HG02852 (cell line): ENCODE measurements at regions not wholly inside any gene's neighbourhood (a gene's known extent, or its start where the extent isn't known, plus 50 kb on each side); places are given as distances from the start of the nearest gene placed in this dataset.

Source experiments
- ATAC-seq: cut with Tn5 transposase; IDR thresholded peaks from one replicate; pipeline ENCODE4 v1.9.1; 2021; ENCODE audit warnings: mild to moderate bottlenecking, moderate library complexity; ENCODE audit not compliant: unreplicated experiment

DNA sequence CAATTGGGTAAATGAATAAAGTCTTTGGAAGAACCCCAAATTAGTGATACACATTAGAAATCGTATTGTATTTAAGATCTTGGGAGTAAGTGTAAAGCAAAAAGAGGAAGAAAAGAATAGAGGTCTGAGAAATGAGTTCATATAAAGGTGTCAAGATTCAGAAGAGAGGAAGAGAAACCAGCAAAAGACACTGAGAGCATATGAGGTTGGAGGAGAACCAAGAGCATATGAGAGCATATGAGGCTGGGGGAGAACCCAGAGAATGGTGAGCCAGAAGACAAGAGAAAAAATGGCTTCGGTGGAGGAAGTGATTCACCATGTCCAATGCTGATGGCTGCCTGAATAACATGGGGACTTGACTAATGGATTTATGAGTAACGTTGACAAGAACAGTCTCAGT, 620.1 kb upstream of the GCFC2 start:
- ATAC-seq = no peak

DNA sequence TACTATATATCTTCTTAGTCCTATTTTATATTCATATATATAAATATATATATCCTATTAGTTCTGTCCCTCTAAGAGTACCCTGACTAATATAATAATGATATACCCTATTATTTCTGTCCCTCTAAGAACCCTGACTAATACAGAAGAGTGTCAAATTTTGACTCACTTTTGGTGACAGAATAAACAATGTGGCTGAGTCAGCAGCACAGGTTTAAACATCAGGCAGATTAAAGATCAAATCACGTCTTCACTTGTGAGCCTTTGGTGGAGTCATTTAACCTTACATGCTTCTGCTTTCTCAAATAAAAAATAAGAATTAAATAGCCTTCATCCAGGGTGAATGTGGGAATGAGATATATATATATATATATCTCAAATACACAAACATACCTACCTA, 615.9 kb upstream of the GCFC2 start:
- ATAC-seq = no peak

DNA sequence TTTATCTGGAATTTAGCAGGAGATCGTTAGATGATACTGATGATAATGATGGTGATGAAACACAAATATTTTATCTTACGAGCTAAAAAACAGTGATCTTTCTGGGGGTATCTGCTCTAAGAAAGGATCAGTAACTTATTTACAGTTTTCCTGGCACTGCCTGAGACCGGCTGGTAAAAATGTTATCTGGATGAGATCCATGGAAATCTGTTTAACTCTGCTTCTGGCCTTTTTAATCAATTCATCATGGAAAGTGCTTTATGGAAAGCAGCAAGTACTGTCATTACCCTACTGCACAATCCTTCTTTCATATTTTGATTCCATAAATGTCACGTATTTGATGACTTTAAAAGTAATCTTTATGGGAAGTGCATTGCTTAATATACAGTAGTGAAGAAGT, 612.7 kb upstream of the GCFC2 start:
- ATAC-seq = no peak

DNA sequence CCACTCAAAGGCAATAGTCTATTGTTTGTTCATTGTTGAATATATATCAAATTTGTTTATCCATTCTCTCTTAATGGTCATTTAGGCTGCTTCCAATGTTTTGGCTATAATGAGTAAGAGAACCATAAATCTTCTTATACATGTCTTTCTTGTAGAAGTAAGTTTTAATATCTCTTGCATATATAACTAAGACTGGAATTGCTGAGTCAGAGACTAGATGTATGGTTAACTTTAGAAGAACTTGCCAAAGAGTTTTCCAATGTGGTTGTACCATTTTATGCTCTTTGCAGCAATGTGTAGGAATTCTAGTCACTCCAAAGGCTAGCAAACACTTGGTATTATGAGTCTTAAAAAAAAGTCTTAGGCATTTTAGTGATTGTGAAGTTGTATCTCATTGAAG, 610.0 kb upstream of the GCFC2 start:
- no peak for ATAC-seq

DNA sequence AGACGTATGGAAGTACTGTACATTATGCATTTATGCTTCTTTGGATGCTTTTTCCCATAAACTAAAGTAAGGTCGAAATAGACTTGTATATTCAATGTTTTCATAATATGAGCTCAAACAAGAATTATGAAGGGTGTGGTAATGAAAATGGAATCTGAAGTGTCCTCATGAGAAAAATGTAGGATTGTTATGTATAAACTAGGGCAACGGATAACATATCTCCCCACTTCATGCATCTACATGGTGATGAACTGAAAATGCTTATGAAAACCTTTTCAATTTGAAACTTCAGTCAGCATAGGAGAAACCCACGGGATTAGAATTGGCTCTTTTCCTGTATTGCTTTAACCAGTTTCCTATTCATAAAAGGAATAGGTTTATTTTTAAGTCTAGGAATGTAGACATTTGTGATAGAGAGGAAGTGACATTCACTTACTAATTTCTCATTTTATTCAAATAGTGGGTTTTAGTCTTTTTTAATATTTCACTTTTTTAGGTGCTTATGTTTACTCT, 608.2 kb upstream of the GCFC2 start:
- ATAC-seq = no peak

DNA sequence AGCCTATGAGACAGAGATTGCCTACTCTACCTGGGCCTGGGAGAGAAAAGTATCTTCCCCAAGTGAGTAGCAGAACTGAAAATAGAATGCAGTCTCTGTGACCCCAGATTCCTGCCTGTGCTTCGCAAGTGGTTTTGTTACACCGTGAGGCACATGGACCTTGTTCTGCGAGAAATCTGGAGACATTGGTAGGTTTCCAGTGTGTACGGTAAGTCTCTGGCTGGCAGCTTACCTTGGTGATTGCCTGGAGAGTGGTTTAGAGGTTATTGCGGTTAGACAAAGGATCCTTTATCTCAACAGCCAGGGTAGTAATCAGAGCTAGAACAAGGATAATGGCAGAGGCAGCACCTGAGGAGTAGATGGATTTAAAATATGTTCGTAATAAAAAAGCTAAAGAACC, 606.0 kb upstream of the GCFC2 start:
- no peak for ATAC-seq

DNA sequence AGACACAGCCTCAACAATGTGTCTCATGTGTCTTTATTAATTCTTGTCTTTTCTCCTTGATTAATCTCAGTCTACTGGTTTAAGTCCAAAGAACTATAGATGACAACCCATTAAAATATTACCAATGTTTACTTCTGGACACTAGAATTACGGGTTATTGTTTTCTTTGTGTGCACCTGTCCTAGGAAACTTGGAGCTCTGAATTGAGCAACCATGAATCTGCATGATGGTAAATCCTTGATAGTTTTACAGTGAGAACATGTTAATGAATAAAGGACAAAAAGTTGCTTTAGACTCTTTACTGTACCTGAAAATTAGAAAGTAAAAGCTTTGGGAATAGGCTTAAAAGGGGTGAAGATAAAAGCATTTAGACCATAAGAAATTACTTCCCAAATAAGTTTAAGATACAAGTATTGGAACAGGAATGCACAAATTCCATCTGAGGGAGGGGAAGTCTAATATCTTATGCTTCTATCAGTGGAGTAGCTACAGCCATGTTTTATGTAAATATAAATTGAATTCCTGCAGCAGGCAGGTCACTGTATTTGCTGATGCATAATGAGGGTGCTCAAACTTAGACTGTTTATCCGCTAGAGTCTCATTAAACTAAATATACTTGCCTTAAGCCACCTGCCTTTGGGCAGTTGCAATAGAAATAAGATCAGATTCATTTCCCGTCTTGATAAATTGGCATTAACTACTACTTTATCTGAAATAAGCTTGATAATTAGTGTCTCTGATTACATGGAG, 603.7 kb upstream of the GCFC2 start:
- no peak for ATAC-seq

DNA sequence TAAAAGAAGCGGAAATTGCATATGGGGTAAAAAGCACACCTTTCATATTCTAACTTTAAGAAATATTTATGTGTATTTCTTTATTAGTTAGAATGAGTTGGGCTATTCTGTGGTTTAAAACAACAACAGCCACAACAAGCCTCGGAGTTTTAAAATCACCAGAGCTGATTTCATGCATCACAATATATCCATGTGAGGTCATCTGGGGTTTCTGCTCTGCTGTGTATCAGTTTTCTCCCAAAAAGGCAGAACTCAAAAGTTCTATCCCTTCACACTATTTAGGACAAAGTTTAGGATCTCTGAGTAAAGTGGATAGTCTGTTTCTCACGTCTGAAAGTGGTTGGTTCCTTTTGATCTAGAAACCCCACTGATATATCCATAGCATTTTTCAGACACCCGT, 601.5 kb upstream of the GCFC2 start:
- ATAC-seq = no peak

DNA sequence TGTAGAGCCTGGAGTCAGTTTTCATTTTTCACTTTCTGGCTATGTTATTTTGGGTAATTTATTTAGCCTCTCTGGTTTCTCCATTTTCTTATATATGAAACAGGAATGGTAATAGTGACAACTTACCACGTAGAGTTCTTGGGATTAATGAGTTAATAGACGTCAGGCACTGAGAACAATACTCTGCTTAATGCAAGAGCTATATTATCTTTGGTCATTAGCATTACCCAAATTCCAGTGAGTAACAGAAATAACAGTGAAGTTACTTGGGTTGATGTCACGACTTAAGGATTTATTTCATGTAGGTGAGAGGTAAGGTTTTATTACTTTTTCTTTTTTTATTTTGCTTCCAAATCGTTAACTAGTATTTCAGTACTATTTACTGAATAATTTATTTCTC, 601.0 kb upstream of the GCFC2 start:
- ATAC-seq = no peak

DNA sequence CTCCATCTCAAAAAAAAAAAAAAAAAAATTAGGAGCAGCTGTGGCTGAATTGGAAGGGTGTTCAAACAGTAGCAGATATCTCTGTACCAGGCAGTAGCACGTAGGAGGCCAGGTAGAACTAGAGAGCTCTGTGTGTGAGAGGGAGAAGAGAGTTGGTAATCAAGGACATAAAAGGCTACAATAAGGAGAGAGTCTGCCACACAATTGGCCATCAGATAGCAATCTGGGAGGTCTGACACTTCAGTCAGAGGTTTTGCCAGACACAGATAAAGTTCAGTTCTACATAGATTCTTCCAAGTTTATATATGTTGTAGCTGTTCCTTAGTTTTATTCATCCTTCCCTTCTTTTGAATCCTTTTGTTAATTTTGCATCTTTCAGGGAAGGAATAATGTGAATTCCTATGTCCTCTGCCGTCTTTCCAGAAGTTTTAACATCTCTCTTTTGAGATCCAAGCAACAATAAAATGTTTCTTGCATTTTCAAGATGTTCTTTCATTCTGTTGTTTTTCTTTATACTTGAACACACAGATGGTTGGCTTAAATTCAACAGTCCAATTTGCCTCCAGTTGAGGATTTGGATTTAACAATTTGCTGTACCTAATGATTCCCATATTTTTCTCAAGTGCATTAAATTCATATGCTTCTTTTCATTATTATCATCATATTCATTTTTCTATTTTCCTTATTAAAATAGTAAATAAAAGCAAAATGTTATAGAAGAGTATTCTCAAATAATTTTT, 600.3 kb upstream of the GCFC2 start:
- no peak for ATAC-seq

DNA sequence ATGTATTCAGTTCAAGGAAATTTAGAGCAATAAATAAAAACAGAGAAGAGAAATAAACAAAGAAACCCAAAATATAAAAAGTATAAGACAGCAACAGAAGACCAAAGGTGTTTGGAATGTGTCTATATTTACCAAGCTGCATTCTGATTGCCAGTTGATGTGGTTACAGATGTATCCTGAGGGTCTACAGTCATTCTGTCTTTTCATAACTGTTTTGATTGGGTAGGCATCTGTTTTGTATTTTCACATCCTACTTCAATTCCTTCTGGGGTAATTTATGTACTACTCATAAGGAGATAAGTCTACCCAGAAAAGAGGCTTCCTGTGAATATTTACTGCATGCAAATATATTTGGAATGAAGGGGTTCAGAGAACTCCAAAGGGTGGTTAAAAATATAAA, 596.8 kb upstream of the GCFC2 start:
- ATAC-seq = no peak

DNA sequence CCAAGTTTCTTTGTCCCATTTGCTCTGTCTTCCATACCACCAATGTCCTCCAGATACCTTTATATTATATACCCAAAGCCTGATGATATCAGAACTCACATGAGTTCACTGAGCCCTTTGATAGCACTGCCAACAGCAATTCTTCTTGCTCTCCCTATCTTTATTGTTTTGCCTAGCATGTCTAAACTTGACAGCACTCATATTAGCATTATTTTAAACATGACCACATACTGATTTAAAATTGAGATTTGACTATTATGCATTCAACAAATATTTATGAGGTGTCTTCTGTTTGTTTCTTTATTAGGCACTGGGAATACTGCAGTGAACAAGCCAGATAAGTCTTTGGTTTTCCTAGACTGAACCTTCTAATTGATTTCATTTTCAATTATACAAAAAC, 587.3 kb upstream of the GCFC2 start:
- ATAC-seq = no peak

DNA sequence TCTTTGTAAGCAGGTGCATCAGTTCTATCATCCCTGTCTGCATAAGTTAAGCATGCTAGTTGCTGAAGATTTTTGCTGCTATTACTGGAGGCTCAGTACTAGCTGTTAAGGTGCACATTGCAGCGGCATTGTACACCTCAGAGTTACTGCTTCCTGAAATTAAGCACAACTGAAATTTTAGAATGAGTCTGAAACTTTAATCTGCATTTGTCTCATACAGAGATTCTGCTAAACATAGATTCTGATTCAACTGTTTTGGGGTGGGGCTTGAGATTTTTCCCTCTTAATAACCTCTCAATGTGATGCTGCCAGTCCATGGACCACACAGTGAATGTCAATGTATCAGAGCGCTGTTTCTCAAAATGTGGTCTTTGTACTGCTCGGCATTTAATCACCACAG, 585.7 kb upstream of the GCFC2 start:
- ATAC-seq = no peak

DNA sequence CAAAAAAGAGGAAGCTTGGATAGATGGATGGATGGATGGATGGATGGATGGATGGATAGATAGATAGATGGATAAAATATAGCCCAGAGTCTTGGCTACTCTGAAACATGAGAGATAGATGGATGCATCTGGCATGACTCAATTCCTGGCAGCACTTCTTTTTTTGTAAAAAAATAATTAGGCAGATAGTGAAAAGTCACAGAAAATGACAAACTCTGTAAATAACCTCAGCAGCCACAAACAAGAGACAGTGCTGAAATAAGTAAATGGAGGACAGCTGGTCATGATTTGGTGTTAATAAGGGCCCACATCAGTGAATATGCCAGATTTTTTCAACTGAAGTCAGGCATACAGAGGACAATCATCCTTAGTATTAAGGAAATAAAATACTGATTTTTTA, 585.0 kb upstream of the GCFC2 start:
- no peak for ATAC-seq

DNA sequence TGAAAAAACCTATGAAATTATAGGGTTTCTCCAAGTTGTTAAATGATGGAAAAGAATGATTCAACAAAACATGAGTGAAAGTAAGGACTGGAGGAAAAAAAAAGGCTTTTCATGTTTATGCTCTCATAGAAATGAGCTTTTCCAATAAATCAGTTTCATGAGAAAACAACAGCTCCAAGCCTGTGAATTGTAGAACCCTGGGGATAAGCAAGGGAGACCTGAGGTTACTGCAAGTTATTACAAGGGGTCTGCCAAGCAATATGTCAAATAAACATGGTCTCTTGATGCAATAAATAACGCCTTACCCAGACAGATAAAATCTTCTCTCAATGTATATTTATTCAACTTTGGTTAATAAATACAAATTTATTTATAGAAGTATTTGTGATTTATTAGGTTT, 577.9 kb upstream of the GCFC2 start:
- no peak for ATAC-seq

DNA sequence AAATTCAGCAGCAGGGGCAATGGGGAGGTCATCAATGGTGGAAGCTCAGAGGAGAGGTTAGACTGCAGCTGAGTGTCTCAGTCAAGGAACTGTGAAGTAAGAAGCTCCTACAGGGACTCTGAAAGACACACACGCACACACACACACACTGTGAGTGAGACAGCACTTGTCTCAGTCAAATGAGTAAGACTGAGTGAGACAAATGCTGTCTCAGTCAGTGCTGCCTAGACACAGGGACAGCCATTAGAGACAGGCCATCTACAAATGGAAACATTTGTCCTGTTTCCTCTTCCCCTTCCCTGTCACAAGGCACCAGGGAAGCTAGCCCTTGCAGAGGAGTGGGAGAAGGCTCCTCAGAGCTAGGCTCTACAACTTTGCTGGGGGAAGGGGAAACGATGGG, 577.4 kb upstream of the GCFC2 start:
- no peak for ATAC-seq

DNA sequence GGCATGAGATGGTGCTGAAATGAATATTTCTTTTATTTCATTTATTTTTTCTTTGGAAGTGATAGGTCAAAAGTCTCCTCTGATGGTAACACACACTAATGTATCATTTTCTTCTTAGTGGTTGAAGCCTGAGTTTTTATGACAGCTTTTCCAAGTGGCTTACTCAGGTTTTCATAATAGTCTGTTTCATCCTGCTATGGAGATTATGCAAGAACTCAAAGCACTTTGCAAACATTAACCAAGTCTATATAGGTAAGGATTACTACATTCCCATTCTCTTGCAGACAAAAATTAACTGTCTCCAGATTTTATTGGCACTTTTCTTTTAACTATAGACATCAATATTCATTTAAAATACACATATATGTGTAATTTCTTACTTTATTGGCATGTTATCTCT, 572.6 kb upstream of the GCFC2 start:
- ATAC-seq = no peak

DNA sequence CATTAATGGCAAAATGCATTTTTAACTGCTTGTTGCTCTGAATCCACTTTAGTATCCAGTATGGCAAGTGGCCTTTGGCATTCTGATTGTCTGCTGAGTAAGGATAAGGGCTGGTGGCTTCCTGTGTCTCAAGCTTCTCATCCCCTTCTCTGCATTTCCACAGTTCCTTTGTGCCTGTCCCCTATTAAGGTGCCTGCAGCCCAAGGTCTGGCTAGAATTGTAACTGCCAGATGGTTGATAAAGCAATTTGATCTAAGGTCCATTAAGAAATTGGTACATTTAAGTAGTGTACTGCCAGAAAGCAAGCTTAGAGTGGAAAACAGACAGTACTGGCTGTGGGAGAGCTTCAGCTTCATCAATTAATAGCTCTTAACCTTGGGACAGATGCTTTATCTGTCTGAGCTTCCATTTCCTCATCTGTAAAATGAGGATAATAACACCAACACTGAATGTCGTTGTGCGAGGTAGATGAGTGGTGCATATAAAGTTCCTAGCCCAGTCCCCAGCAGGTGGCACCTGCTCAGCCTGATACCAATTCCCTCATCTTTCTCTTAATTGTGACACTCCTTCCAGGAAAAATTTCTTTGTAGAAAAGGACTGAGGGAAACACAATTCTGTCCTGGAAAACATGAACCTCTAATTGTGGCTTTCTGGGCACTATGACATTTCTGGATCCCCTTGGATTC, 570.6 kb upstream of the GCFC2 start:
- no peak for ATAC-seq

DNA sequence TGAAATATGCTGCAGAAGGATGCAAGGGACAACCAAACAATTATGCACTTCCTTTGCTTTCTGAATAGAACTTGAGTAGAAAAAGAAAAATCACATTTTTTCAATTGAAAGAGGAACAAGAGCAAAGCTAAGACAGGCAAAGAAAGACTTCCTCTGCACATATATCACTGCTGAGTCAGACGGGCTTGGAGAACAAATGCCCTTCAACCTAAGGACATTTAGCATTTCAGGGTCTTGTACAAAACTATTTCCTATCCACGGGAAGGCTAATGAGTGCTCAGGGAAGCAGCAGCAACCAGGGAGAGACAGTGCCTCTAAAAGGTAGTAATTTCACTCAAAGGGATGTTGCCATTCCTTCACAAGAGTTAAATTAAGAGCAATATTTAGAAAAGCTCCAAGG, 570.0 kb upstream of the GCFC2 start:
- ATAC-seq = no peak

DNA sequence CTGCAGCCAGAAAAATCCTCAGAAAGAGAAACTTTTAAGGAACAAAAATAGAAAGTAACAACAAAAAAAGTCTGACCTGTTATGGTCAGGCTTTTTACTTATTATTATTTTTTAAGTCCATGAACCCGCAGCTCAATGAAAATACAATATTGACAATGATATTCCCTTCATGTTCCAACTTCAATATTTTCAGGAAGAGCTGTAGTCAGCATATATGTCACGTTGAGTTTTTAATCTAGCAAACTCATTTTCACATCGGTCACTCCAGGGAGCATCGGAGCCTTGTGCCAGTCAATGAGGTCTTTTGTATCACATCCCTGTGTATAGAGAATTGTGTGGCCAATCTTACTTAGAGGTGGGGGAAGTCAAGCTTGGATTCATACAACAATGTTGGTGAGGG, 568.4 kb upstream of the GCFC2 start:
- ATAC-seq = no peak

DNA sequence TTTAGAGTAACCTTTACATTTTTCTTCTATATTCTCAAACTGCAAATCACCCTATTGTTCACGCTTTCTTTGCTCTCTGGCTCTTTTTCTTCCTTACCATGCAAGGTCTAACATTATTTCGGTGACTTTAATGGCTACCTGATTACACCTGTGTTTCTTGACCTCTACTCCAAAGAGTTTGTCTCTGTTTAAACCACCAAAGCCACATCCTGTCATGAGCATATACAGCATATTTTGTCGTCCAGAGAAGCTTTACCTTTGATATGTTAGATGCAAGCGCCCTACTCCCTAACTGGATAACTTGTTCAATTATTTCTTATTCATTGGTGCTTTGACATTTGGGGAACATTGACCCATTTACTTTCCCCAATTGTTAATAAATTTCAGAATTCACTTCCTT, 565.1 kb upstream of the GCFC2 start:
- no peak for ATAC-seq

DNA sequence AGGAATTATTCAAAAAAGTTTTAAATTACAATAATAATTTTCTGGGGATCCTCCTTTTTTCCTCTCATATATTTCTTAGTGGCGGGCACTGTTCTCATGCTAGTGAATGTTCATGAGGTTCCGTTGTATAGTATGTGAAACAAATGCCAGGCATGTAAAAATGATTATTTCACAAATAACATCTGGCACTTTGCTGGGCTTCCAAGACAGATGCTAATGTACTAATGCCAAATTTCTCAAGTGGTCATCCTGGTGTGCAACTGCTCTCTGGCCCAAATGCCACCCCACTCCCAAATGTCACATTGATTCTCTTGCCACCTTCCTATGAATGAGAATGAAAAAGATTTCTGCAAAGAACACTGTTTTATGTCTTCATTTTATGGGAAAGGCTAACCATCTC, 564.0 kb upstream of the GCFC2 start:
- no peak for ATAC-seq
